ENCODE measurements at regions not wholly inside any gene's neighbourhood (a gene's known extent, or its start where the extent isn't known, plus 50 kb on each side); places are given as distances from the start of the nearest gene placed in this dataset.

DNA sequence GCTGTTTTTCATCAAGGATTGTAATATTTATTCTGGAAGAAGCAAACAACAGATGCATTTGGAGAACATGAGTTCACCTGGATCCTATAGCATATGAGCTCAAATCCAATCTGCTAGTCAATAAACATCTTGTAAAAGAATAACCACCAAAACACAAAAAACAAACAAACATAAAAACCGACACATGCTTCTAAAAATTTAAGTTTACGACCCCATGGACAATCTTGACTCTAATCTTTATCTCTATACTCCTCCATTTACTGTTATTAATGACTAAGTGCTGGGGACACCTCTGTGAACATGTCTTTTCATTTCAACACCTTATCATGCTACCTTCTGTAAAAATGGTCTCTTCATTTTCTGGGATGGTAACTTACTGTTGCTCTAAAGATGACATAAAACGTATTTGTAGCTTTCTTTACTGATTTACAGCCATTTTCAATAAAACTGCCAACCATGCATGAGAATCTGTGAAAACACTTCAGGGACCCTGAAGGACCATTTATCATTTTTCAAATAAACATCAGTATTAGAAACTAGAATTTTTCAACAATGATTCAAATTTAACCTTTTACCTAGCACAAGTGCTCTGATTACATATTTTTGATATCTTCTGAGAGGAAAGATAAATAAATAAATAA is 123.8 kb upstream of the SOX5 start:
- H3K4me3 ChIP-seq (ENCODE audit: low read length): no peak overlapping the region
- H3K9me3 ChIP-seq (ENCODE audit: control insufficient read depth, insufficient read depth, low read length): no peaks in the 10 kb centered on the region
- H3K27me3 ChIP-seq (ENCODE audit: control insufficient read depth, insufficient read depth, low read length): no peaks in the 10 kb centered on the region
- H3K36me3 ChIP-seq (ENCODE audit: control insufficient read depth, insufficient read depth, low read length): no peaks in the 10 kb centered on the region
- WGBS (ENCODE audit: insufficient coverage, insufficient read length): 100% methylated on average over 2 of the region's 3 CpGs
- DNase-seq (ENCODE audit: low read depth, low spot score): no peak
- peaks cover 3% of the 10 kb centered on the region; the same call in 1 of the 2 replicates for H3K4me1 ChIP-seq (ENCODE audit: control insufficient read depth, insufficient read depth, low read length)
- H3K27ac ChIP-seq (ENCODE audit: low read length): no peak overlapping the region

DNA sequence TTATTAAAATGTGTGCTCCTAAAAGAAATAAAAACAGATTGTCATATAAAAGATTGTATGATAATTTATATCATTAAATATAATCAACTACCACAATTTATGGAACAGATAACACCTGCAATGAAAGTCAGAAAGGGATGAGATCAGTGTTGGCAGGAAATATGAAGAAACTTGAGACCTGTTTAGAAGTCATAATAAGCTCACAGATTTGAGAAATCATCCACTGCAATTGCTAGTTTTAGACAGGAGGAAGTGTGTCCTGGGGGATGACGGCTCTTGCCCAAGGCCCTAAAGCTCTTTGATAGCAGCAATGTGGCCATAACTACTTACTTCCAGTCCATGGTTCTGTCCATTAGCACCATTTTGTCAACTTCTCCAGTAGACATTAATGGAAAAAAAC is 122.8 kb upstream of the SOX5 start:
- WGBS (ENCODE audit: insufficient coverage, insufficient read length): no CpG with 5 or more reads among the region's 1 CpG
- H3K27me3 ChIP-seq (ENCODE audit: control insufficient read depth, insufficient read depth, low read length): no peaks in the 10 kb centered on the region
- no peak overlapping the region for H3K27ac ChIP-seq (ENCODE audit: low read length)
- H3K4me3 ChIP-seq (ENCODE audit: low read length): no peak overlapping the region
- peaks cover 3% of the 10 kb centered on the region; the same call in 1 of the 2 replicates for H3K4me1 ChIP-seq (ENCODE audit: control insufficient read depth, insufficient read depth, low read length)
- no peaks in the 10 kb centered on the region for H3K9me3 ChIP-seq (ENCODE audit: control insufficient read depth, insufficient read depth, low read length)
- no peak for DNase-seq (ENCODE audit: low read depth, low spot score)
- H3K36me3 ChIP-seq (ENCODE audit: control insufficient read depth, insufficient read depth, low read length): no peaks in the 10 kb centered on the region

DNA sequence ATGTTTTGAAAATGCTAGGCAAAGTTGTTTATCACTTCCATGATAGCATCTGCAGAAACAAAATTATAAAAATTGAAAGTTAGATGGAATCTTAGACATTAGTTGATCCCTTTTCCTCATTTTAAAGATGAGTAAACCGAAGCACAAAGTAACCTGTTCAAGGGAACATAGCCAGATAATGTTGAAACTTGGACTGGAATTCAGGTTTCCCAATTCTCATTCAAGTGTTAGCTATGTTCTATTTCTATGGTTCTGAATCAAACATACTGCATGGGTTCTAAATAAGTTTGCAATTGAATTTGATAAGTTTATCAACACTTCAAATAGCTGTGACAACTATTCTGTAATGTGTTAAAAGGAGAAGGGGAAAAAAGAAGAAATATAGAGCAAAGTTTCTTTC is 122.4 kb upstream of the SOX5 start:
- no CpG with 5 or more reads among the region's 1 CpG for WGBS (ENCODE audit: insufficient coverage, insufficient read length)
- H3K4me3 ChIP-seq (ENCODE audit: low read length): no peak overlapping the region
- H3K27ac ChIP-seq (ENCODE audit: low read length): no peak overlapping the region
- DNase-seq (ENCODE audit: low read depth, low spot score): no peak
- H3K36me3 ChIP-seq (ENCODE audit: control insufficient read depth, insufficient read depth, low read length): no peaks in the 10 kb centered on the region
- peaks cover 3% of the 10 kb centered on the region; the same call in 1 of the 2 replicates for H3K4me1 ChIP-seq (ENCODE audit: control insufficient read depth, insufficient read depth, low read length)
- H3K27me3 ChIP-seq (ENCODE audit: control insufficient read depth, insufficient read depth, low read length): no peaks in the 10 kb centered on the region
- no peaks in the 10 kb centered on the region for H3K9me3 ChIP-seq (ENCODE audit: control insufficient read depth, insufficient read depth, low read length)

DNA sequence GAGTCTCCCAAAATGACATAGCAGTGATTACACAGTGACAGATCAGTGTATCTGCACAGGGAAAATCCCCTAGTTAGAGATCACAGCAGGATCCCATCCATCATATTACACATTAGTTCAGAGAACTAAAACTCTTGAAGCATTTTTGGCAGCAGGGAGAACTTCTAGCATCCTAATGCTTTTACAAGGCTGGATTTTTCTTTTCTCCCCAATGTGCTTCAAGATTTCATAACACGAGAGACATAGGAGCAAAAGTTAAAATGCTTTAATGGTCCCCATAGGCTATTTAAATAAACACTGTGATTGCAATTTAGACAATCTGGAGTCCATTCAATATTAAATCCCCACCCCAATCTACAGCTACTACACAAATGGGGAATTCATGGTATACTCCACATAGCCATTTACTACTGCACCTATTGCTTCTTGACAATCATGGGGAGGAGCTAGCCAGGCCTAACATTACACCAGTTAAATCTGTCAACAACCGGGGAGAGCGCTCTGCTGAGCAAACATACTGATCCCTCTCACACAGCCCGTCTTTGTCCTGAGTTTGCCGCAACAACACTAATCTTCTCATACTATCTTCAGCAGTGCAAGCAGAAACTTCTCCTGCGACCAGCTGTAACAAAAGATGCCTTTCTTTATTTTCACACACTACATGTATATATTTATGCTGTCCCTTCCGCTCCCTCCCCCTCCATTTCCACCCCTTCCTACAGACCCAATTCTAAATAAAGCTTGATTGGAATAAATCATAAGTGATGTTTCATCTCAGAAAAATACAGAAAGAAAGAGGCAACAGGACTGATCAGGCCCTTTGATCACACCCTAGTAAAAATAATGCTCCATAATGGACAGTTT is 120.3 kb upstream of the SOX5 start:
- H3K27me3 ChIP-seq (ENCODE audit: control insufficient read depth, insufficient read depth, low read length): no peaks in the 10 kb centered on the region
- no peak overlapping the region for H3K27ac ChIP-seq (ENCODE audit: low read length)
- WGBS (ENCODE audit: insufficient coverage, insufficient read length): no CpG with 5 or more reads among the region's 7 CpGs
- H3K4me3 ChIP-seq (ENCODE audit: low read length): no peak overlapping the region
- H3K4me1 ChIP-seq (ENCODE audit: control insufficient read depth, insufficient read depth, low read length): no peaks in the 10 kb centered on the region
- no peaks in the 10 kb centered on the region for H3K9me3 ChIP-seq (ENCODE audit: control insufficient read depth, insufficient read depth, low read length)
- H3K36me3 ChIP-seq (ENCODE audit: control insufficient read depth, insufficient read depth, low read length): no peaks in the 10 kb centered on the region
- peak; percentile 4 for DNase-seq (ENCODE audit: low read depth, low spot score)

DNA sequence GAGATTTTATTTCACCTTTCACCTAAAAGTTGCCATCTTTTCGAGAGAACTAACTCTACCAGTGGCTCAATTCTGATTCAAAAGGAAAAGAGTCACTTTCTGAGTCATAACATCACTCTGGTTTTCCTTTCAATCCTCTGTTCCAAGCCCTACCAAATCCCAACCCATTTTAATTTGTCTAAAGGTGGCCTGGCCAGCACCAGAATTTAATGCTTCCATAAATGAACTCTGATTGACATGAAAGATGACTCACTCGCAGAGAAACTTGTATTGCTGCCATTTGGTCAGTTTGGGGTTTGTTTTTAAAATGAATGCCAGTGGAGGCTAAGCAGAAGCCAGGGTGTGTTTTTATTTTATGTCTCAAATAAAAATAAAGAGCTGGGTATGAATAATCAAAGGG is 117.4 kb upstream of the SOX5 start:
- no peak for DNase-seq (ENCODE audit: low read depth, low spot score)
- Histone ChIP-seq H3K4me3 (ENCODE audit: low read length) (no peak overlapping the region), H3K36me3 (ENCODE audit: control insufficient read depth, insufficient read depth, low read length) (no peaks in the 10 kb centered on the region), H3K4me1 (ENCODE audit: control insufficient read depth, insufficient read depth, low read length) (no peaks in the 10 kb centered on the region), H3K27ac (ENCODE audit: low read length) (no peak overlapping the region), H3K9me3 (ENCODE audit: control insufficient read depth, insufficient read depth, low read length) (no peaks in the 10 kb centered on the region), H3K27me3 (ENCODE audit: control insufficient read depth, insufficient read depth, low read length) (no peaks in the 10 kb centered on the region)
- WGBS (ENCODE audit: insufficient coverage, insufficient read length): no CpG with 5 or more reads among the region's 2 CpGs

DNA sequence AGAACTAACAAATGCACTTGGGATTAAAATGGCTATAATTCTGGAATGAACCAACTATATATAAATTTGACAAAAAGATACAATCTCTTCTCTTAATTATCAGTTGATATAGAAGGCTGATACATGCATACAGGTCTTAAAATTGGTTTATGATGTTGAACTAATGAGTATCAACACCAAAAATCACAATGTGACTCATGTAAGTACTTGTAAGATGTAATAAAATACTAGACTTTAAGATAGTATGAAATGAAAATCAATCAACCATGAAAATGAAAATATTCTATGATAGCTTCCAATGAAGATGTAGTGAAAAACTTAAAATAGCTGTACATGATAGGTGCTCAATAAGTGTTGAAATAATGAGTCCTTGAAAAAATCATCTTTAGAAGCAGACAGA is 116.6 kb upstream of the SOX5 start:
- H3K27me3 ChIP-seq (ENCODE audit: control insufficient read depth, insufficient read depth, low read length): no peaks in the 10 kb centered on the region
- no peaks in the 10 kb centered on the region for H3K36me3 ChIP-seq (ENCODE audit: control insufficient read depth, insufficient read depth, low read length)
- no peak overlapping the region for H3K4me3 ChIP-seq (ENCODE audit: low read length)
- H3K27ac ChIP-seq (ENCODE audit: low read length): no peak overlapping the region
- no peaks in the 10 kb centered on the region for H3K4me1 ChIP-seq (ENCODE audit: control insufficient read depth, insufficient read depth, low read length)
- no peaks in the 10 kb centered on the region for H3K9me3 ChIP-seq (ENCODE audit: control insufficient read depth, insufficient read depth, low read length)
- DNase-seq (ENCODE audit: low read depth, low spot score): no peak

DNA sequence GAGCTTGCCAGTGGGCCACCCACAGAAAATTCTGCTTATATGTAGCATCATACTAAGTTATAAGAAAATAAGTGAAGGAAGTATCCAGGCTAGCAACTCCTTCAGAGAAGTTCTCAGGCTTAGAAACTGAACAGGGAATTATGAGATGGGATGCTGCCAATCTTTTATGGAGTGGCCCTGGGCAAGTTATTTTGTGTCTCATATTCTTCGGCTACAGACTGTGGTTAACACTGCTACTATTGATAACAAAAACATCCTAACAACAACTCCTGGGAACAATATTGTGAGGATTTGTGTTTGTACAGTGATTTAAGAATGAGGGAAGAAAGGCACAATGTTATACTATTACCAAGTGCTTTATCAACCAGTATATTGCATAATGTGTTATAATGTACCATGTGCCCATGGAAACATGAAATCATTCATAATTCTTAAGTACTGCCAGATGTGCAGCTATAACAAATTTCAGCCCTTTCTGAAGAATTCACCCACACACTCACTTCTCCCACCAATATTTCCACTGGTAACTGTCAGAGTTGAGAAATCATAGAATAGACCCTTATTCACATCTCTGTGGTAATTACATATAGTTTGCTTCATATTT is 113.3 kb upstream of the SOX5 start:
- Histone ChIP-seq H3K27ac (ENCODE audit: low read length) (no peak overlapping the region), H3K4me1 (ENCODE audit: control insufficient read depth, insufficient read depth, low read length) (no peaks in the 10 kb centered on the region), H3K27me3 (ENCODE audit: control insufficient read depth, insufficient read depth, low read length) (no peaks in the 10 kb centered on the region), H3K4me3 (ENCODE audit: low read length) (no peak overlapping the region), H3K36me3 (ENCODE audit: control insufficient read depth, insufficient read depth, low read length) (no peaks in the 10 kb centered on the region), H3K9me3 (ENCODE audit: control insufficient read depth, insufficient read depth, low read length) (no peaks in the 10 kb centered on the region)
- WGBS (ENCODE audit: insufficient coverage, insufficient read length): no CpG with 5 or more reads among the region's 1 CpG
- DNase-seq (ENCODE audit: low read depth, low spot score): no peak

DNA sequence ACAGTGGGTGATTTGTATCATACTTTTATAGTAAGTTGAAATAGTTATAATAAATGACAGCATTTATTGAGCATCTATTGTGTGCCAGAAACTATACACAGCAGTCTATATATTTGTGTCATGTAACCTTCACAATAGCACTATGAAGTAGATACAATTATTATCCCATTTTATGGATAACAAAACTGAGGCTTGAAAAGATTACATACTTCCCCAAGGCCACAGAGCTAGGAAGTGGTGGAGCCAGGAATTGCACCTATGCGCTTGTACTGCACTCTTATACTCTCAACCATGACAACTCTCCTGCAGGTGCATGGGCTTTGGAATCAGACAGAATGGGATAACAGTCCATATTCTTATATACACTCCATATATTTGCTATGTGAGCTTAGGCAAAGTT is 110.6 kb upstream of the SOX5 start:
- Histone ChIP-seq H3K27me3 (ENCODE audit: control insufficient read depth, insufficient read depth, low read length) (no peaks in the 10 kb centered on the region), H3K4me1 (ENCODE audit: control insufficient read depth, insufficient read depth, low read length) (no peaks in the 10 kb centered on the region), H3K9me3 (ENCODE audit: control insufficient read depth, insufficient read depth, low read length) (no peaks in the 10 kb centered on the region), H3K27ac (ENCODE audit: low read length) (no peak overlapping the region), H3K36me3 (ENCODE audit: control insufficient read depth, insufficient read depth, low read length) (no peaks in the 10 kb centered on the region), H3K4me3 (ENCODE audit: low read length) (no peak overlapping the region)
- DNase-seq (ENCODE audit: low read depth, low spot score): no peak
- no CpG with 5 or more reads among the region's 1 CpG for WGBS (ENCODE audit: insufficient coverage, insufficient read length)

DNA sequence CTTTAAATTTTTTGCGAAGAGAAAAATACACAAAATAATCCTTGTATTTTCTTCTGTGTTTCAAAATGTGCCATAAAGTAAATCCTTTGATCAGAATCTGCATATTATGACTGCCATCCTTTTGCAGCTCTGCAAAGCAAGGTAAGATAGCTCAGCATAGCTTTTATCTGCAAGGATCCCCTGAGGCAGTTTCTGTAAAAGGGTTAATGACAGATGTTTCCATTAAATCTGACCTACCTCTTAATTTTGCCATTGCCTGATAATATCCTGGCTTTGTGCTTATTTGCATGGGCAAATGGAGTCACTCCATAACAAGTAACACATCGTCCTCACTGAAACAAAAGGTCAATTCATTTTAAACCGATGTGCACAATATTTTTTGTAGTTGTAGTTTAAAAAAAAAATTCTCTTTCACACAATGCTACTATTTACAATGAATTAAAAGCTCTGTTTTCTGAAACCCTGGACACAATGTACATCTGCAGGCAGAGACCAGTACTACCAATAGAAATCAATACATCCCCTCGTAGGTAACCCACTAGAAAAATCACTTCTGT is 108.5 kb upstream of the SOX5 start:
- no CpG with 5 or more reads among the region's 4 CpGs for WGBS (ENCODE audit: insufficient coverage, insufficient read length)
- Histone ChIP-seq H3K27ac (ENCODE audit: low read length) (no peak overlapping the region), H3K9me3 (ENCODE audit: control insufficient read depth, insufficient read depth, low read length) (no peaks in the 10 kb centered on the region), H3K36me3 (ENCODE audit: control insufficient read depth, insufficient read depth, low read length) (no peaks in the 10 kb centered on the region), H3K4me1 (ENCODE audit: control insufficient read depth, insufficient read depth, low read length) (no peaks in the 10 kb centered on the region), H3K4me3 (ENCODE audit: low read length) (no peak overlapping the region), H3K27me3 (ENCODE audit: control insufficient read depth, insufficient read depth, low read length) (no peaks in the 10 kb centered on the region)
- DNase-seq (ENCODE audit: low read depth, low spot score): no peak

DNA sequence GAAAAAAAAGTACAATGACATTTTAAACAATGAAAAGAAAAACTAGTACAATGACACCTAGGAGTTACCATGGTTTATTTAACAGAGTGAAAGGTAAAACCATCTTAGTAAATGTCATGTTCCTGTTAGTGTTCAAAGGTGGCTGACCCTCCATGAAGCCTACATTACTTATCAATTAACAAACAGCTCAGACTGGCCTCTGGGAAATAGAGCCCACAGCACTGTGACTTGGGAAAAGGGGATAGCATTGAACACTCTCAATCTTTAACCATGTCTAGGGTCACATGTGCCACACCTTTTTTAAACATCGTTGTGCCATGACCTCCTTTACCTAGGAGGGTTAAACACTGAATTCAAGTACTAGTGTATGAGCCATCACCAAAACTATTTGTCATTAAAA is 106.3 kb upstream of the SOX5 start:
- H3K4me1 ChIP-seq (ENCODE audit: control insufficient read depth, insufficient read depth, low read length): no peaks in the 10 kb centered on the region
- H3K4me3 ChIP-seq (ENCODE audit: low read length): no peak overlapping the region
- no peaks in the 10 kb centered on the region for H3K9me3 ChIP-seq (ENCODE audit: control insufficient read depth, insufficient read depth, low read length)
- no peak for DNase-seq (ENCODE audit: low read depth, low spot score)
- H3K36me3 ChIP-seq (ENCODE audit: control insufficient read depth, insufficient read depth, low read length): no peaks in the 10 kb centered on the region
- H3K27me3 ChIP-seq (ENCODE audit: control insufficient read depth, insufficient read depth, low read length): no peaks in the 10 kb centered on the region
- no CpG with 5 or more reads among the region's 1 CpG for WGBS (ENCODE audit: insufficient coverage, insufficient read length)
- H3K27ac ChIP-seq (ENCODE audit: low read length): no peak overlapping the region
